ENCODE measurements at regions not wholly inside any gene's neighbourhood (a gene's known extent, or its start where the extent isn't known, plus 50 kb on each side); places are given as distances from the start of the nearest gene placed in this dataset.

DNA sequence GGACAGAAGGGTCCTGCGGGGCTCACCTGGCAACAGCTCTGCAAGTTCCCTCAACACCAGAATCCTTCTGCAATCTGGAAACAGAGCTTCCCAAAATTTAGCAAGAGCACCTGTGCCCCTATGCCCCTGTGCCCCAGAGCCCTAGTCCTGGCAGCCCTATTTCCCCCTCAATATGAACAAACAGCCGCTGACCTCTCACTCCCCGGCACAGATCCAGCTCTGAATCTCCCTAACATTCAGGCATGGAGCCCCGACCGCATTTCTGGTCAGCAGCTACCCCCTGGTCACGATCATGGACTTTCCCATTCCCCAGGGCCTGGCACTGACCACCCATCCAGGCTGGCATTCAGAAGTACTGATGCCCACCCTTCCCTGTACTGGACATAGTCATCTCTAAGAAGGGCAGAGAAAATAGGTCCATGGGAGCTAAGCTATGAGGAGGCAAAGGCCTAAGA lies 110.8 kb upstream of the SMURF2 start:
- TF ChIP-seq Cebpa-rat (IDR thresholded peaks at IDR 0.05) = no peak
- H3K27me3 ChIP-seq = peaks cover 8% of the 10 kb centered on the region
- H3K27ac ChIP-seq = no peak overlapping the region
- no peak overlapping the region for H3K9ac ChIP-seq
- H3K9me3 ChIP-seq = no peaks in the 10 kb centered on the region
- 0 out of 2 replicates have a peak, but pooled peaks cover 8% of the 10 kb centered on the region for H3K36me3 ChIP-seq
- peaks cover 49% of the 10 kb centered on the region for H3K4me1 ChIP-seq
- H3K4me3 ChIP-seq = no peak overlapping the region
- H4K20me1 ChIP-seq = peaks cover 8% of the 10 kb centered on the region
- H3K4me2 ChIP-seq = peak overlapping the region; percentile 75; the same call in 1 of the 2 replicates

- no peak overlapping the region for H3K9ac ChIP-seq
- no peak overlapping the region for H3K4me3 ChIP-seq
- peak overlapping the region; percentile 75; the same call in 1 of the 2 replicates for H3K4me2 ChIP-seq
- H3K36me3 ChIP-seq = 0 out of 2 replicates have a peak, but pooled peaks cover 8% of the 10 kb centered on the region
- peaks cover 2% of the 10 kb centered on the region; the same call in 1 of the 2 replicates for H4K20me1 ChIP-seq
- TF ChIP-seq Cebpa-rat (IDR thresholded peaks at IDR 0.05) = no peak
- no peaks in the 10 kb centered on the region for H3K9me3 ChIP-seq
- peaks cover under 1% of the 10 kb centered on the region; the same call in 1 of the 2 replicates for H3K27me3 ChIP-seq
- peaks cover 42% of the 10 kb centered on the region for H3K4me1 ChIP-seq
- H3K27ac ChIP-seq = no peak overlapping the region
Measured at GRCh38 chr17:64771980-64772844, 110.1 kb upstream of the SMURF2 start.

DNA sequence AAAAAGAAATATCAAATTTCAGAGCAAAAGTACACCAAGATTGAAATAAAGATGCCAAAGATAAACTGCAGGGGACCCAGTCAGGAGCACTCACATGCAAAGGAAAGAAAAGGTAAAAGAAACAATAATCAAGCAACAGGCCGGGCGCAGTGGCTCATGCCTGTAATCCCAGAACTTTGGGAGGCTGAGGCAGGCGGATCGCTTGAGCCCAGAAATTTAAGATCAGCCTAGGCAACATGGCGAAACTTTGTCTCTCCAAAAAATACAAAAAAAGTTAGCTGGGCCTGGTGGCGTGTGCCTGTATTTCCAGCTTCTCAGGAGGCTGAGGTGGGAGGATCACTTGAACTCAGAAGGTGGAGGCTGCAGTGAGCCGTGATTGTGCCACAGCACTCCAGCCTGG lies 107.6 kb upstream of the SMURF2 start:
- Histone ChIP-seq H4K20me1 (no peaks in the 10 kb centered on the region), H3K9me3 (no peaks in the 10 kb centered on the region), H3K27me3 (no peaks in the 10 kb centered on the region), H3K4me2 (no peak overlapping the region), H3K4me3 (no peak overlapping the region), H3K4me1 (peaks cover 24% of the 10 kb centered on the region), H3K9ac (no peak overlapping the region), H3K36me3 (peaks cover 18% of the 10 kb centered on the region), H3K27ac (no peak overlapping the region)
- TF ChIP-seq Cebpa-rat (IDR thresholded peaks at IDR 0.05) = no peak

DNA sequence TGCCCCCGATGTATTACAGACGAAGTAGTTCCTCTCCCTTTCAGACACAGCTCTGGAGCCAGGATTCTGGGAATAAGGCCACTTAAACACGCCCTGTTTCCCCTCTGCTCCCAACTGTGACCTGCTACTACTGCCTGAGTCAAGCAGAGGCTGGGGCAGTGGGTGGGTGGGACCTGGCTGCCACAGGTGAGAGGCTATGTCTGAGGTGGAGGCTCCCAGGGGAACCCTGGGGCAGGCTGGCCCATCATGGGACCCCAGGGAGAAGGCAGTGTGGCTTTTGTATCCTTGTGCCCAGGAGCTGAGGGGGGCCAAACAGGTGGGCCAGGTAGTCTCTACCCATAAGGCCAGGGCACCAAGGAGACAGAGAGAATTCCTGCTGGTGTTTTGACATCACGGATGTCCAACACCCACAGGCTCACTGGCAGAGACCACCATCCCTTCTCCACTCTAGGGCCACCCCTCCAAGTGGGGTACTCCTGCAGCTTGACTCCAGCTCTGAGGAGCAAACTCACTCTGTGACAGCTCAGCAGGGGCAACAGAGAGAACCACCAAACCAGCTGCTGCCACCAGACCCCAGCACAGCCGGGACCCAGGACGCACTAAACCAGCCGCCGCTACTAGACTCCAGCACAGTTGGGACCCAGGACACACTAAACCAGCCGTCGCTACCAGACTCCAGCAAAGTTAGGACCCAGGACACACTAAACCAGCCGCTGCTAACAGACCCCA lies 105.3 kb upstream of the SMURF2 start:
- no peaks in the 10 kb centered on the region for H4K20me1 ChIP-seq
- no peak overlapping the region for H3K9ac ChIP-seq
- no peak overlapping the region for H3K4me3 ChIP-seq
- no peak overlapping the region for H3K4me2 ChIP-seq
- no peaks in the 10 kb centered on the region for H3K9me3 ChIP-seq
- no peak overlapping the region for H3K27ac ChIP-seq
- TF ChIP-seq Cebpa-rat (IDR thresholded peaks at IDR 0.05) = no peak
- peaks cover 32% of the 10 kb centered on the region for H3K36me3 ChIP-seq
- H3K4me1 ChIP-seq = peaks cover 1% of the 10 kb centered on the region
- no peaks in the 10 kb centered on the region for H3K27me3 ChIP-seq

GRCh38 chr17:64765191-64765889 lies 103.2 kb upstream of the SMURF2 start:
- no peaks in the 10 kb centered on the region for H3K9me3 ChIP-seq
- H3K4me3 ChIP-seq = no peak overlapping the region
- no peak overlapping the region for H3K27ac ChIP-seq
- TF ChIP-seq Cebpa-rat (IDR thresholded peaks at IDR 0.05) = no peak
- no peaks in the 10 kb centered on the region for H3K4me1 ChIP-seq
- H3K36me3 ChIP-seq = peaks cover 48% of the 10 kb centered on the region
- H4K20me1 ChIP-seq = no peaks in the 10 kb centered on the region
- no peaks in the 10 kb centered on the region for H3K27me3 ChIP-seq
- no peak overlapping the region for H3K9ac ChIP-seq
- no peak overlapping the region for H3K4me2 ChIP-seq

GRCh38 chr17:64750891-64751677 lies 89.0 kb upstream of the SMURF2 start:
- Histone ChIP-seq H3K9me3 (no peaks in the 10 kb centered on the region), H3K4me1 (no peaks in the 10 kb centered on the region), H3K27ac (no peak overlapping the region), H3K4me2 (no peak overlapping the region), H3K36me3 (peaks cover 68% of the 10 kb centered on the region), H3K9ac (no peak overlapping the region), H3K27me3 (no peaks in the 10 kb centered on the region), H4K20me1 (no peaks in the 10 kb centered on the region), H3K4me3 (no peak overlapping the region)
- no peak for TF ChIP-seq Cebpa-rat (IDR thresholded peaks at IDR 0.05)

DNA sequence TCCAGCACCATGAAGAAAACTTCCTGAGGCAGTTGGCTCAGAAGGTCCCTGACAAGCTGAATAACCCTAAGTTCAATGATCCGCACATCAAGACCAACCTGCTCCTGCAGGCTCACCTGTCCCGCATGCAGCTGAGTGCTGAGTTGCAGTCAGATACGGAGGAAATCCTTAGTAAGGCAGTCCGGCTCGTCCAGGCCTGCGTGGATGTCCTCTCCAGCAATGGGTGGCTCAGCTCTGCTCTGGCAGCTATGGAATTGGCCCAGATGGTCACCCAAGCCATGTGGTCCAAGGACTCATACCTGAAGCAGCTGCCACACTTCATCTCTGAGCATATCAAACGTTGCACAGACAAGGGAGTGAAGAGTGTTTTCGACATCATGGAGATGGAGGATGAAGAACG lies 88.4 kb upstream of the SMURF2 start:
- no peak for TF ChIP-seq Cebpa-rat (IDR thresholded peaks at IDR 0.05)
- no peaks in the 10 kb centered on the region for H4K20me1 ChIP-seq
- no peak overlapping the region for H3K9ac ChIP-seq
- no peaks in the 10 kb centered on the region for H3K27me3 ChIP-seq
- H3K4me3 ChIP-seq = no peak overlapping the region
- no peak overlapping the region for H3K4me2 ChIP-seq
- H3K27ac ChIP-seq = no peak overlapping the region
- H3K4me1 ChIP-seq = no peaks in the 10 kb centered on the region
- H3K36me3 ChIP-seq = peaks cover 62% of the 10 kb centered on the region
- H3K9me3 ChIP-seq = no peaks in the 10 kb centered on the region

GRCh38 chr17:64749306-64749705 lies 87.2 kb upstream of the SMURF2 start:
- Histone ChIP-seq H3K36me3 (peaks cover 51% of the 10 kb centered on the region), H3K9ac (no peak overlapping the region), H3K27ac (no peak overlapping the region), H3K9me3 (no peaks in the 10 kb centered on the region), H3K4me2 (no peak overlapping the region), H3K4me3 (no peak overlapping the region), H4K20me1 (no peaks in the 10 kb centered on the region), H3K27me3 (no peaks in the 10 kb centered on the region), H3K4me1 (no peaks in the 10 kb centered on the region)
- no peak for TF ChIP-seq Cebpa-rat (IDR thresholded peaks at IDR 0.05)

- no peaks in the 10 kb centered on the region for H4K20me1 ChIP-seq
- no peaks in the 10 kb centered on the region for H3K4me1 ChIP-seq
- peaks cover 38% of the 10 kb centered on the region for H3K36me3 ChIP-seq
- no peak overlapping the region for H3K4me2 ChIP-seq
- no peak overlapping the region for H3K9ac ChIP-seq
- H3K4me3 ChIP-seq = no peak overlapping the region
- no peak overlapping the region for H3K27ac ChIP-seq
- H3K27me3 ChIP-seq = no peaks in the 10 kb centered on the region
- no peaks in the 10 kb centered on the region for H3K9me3 ChIP-seq
- no peak for TF ChIP-seq Cebpa-rat (IDR thresholded peaks at IDR 0.05)
Measured at GRCh38 chr17:64747938-64748540, 85.9 kb upstream of the SMURF2 start.

All from BLaER1 (cell line).